Activated CD8-positive, alpha-beta memory T cell treated with anti-CD3 and anti-CD28 coated beads for 36 hours (primary cell): ENCODE measurements at regions not wholly inside any gene's neighbourhood (a gene's known extent, or its start where the extent isn't known, plus 50 kb on each side); places are given as distances from the start of the nearest gene placed in this dataset.
"Not testable (repeated sequence)": the region's sequence is repeated elsewhere in the genome, so short reads cannot be mapped to it uniquely, and the experiment has no call there.

Experiments
- CTCF ChIA-PET: fragments of 350-600 bp; sonication (Branson Sonifier 250); formaldehyde crosslinking; loops from one replicate; lab custom pipeline; 2021; ENCODE audit warnings: antibody characterized with exemption; lab: Charles Lee
- POLR2A ChIA-PET: fragments of 350-600 bp; sonication (Branson Sonifier 250); formaldehyde crosslinking; loops from one replicate; lab custom pipeline; 2021; ENCODE audit warnings: antibody characterized with exemption; lab: Charles Lee

- CTCF ChIA-PET: no interaction called here
- POLR2A ChIA-PET: no interaction called here
Measured at GRCh38 chr9:96158909-96159575, 142.9 kb downstream of the HSD17B3 start.

- CTCF ChIA-PET: no interaction called here
- POLR2A ChIA-PET: no interaction called here
Measured at GRCh38 chr9:96158147-96158546, 143.8 kb downstream of the HSD17B3 start.

GRCh38 chr9:96157675-96158074 lies 144.3 kb downstream of the HSD17B3 start:
- CTCF ChIA-PET: no interaction called here
- POLR2A ChIA-PET: no interaction called here

DNA sequence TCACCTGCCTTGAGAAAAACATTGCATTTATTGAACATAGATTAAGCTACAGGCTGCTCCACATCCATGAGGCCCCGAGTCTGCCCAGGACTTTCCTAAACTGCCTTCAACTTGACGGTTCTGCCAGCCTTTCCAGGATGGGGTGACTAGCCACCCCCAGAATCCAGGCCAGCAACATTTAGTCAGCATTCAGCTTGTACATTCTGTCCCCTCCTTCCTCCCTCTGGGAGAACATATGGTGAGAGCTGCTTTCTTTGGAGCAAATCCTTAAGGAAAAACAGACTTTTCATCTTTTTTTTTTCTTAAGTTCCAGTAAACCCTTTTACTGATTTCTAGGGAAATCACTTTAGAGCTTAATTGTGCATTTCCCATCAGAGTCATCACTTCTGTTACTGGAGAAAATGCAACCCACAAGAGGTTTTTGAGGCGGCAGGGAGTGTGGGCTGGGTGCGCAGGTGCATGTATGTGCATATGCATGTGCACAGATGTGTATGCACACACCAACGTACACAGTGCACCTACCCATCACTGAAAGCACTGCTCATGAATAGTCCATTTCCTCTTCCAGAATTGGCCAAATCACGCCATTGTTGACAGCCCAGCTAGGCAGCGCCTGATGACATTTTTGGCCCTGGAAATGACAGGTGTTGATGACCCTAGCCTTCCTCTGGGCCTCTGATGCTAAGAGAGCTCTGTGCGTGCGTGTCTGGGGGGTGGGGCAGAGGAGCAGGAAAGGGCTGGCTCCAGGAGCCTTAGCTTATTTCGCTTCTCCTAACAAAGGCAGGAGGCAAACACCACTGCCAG lies 145.6 kb downstream of the HSD17B3 start:
- POLR2A ChIA-PET: no interaction called here
- CTCF ChIA-PET: no interaction called here

DNA sequence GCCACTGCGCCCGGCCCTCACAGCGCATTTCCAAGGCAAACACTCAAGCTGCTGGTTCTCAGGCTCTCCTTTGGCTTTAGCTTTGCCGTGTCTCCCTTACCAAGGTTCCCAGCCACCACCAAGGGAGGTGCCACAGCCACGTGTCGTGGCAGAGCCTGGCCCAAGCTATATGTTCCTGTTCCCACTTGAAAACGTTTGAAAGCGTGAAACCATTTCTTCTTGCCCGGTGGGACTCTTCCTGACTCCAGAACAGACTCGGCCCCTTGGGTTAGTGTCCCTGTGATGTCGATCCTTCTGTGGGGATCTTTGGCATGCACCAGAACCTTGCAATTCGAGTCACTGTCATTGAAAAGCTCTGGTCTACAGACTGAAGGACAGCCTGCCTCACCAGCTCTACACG lies 147.9 kb downstream of the HSD17B3 start:
- ChIA-PET POLR2A (no interaction called here), CTCF (no interaction called here)

GRCh38 chr9:96152550-96152949 lies 149.4 kb downstream of the HSD17B3 start:
- ChIA-PET POLR2A (no interaction called here), CTCF (no interaction called here)

- ChIA-PET CTCF (no interaction called here), POLR2A (interaction anchor here (0.7 to 0.9 kb wide), 2 partner anchors 102 to 133 kb away, joined by 3 to 4 read pairs; no protein-coding TSS in a partner anchor)
Measured at GRCh38 chr9:96150324-96151227, 151.4 kb downstream of the HSD17B3 start.

DNA sequence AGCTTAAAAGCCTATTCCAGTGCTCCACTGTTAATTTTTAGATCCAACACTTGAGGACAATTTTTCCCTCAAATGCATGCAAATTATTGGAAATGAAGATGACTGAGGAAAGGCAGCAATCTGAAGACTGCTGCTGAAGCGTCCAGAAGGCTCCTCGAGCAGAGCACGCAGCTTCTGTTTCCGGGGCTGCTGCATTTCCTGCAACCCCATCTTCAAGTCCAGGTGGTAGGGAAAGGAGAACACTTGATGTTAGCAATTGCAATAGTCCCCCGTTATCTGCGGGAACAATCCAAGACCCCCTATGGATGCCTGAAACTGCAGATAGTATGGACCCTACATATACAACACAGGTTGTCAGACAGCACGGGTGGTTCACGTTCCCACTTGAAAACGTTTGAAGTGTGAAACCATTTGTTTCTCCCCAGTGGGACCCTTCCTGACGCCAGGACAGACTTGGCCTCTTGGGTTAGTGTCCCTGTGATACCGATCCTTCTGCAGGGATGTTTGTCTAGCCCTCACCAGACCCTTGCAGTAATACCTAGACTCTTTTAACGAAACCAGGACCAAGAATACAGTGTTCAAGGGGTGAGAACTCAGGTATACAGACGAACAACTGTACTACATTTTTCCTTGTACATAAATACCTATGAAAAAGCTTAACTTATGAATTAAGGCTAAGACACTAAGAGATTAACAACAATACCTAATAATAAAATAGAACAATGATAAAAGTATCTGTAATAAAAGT lies 152.3 kb downstream of the HSD17B3 start:
- CTCF ChIA-PET: no interaction called here
- POLR2A ChIA-PET: interaction anchor here (0.9 kb wide), 1 partner anchor 101 kb away, joined by 4 read pairs; no protein-coding TSS in a partner anchor

GRCh38 chr9:96148634-96149532 lies 153.1 kb downstream of the HSD17B3 start:
- CTCF ChIA-PET: no interaction called here
- POLR2A ChIA-PET: no interaction called here

- POLR2A ChIA-PET, CTCF ChIA-PET: not testable (repeated sequence)
Measured at GRCh38 chr9:96147029-96147428, 154.9 kb downstream of the HSD17B3 start.

- CTCF ChIA-PET: no interaction called here
- POLR2A ChIA-PET: no interaction called here
Measured at GRCh38 chr9:96141666-96142065, 160.3 kb downstream of the HSD17B3 start.

DNA sequence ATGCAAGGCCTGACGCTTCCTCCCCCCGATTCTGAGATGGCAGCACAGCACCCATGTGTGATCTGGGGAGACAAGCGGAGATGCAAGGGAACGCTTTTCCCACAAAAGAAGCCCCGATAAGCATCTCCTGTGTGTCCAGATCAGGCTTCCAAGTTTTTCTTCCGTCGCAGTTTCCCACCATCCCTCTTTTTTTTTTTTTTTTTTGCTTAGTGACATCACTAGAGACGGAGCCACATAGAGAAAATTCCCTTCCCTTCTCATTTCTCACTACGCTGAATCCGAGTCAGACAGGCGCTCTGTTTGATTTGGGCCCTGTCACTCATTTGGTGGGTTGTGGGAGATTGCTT lies 160.9 kb downstream of the HSD17B3 start:
- POLR2A ChIA-PET: no interaction called here
- CTCF ChIA-PET: no interaction called here

- ChIA-PET POLR2A (no interaction called here), CTCF (no interaction called here)
Measured at GRCh38 chr9:96140296-96141127, 161.5 kb downstream of the HSD17B3 start.

GRCh38 chr9:96139592-96140295 lies 162.2 kb downstream of the HSD17B3 start:
- ChIA-PET CTCF (no interaction called here), POLR2A (no interaction called here)

DNA sequence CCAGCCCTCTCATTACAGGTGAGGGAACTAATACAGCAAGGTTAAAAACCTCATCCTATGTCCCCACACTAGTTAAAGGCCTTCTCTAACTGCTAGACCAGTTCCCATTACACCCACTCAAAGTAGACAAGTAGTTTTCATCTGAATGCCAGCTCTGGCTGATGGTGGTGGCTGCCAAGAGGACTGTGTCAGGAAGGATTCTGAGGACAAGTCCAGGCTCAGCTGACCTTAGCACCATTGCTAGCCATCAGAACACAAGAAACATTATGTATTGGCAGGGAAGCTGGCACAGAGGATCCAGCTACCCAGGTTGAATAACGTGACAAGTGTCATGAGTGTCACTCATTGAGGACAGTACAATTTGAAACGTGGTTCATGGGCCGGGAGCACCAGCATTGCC lies 163.4 kb downstream of the HSD17B3 start:
- ChIA-PET CTCF (interaction anchor here (0.6 kb wide), 1 partner anchor 343 kb away, joined by 3 read pairs; no protein-coding TSS in a partner anchor), POLR2A (no interaction called here)

GRCh38 chr9:96137671-96138429 lies 164.1 kb downstream of the HSD17B3 start:
- ChIA-PET POLR2A (no interaction called here), CTCF (interaction anchor here (0.6 kb wide), 1 partner anchor 343 kb away, joined by 3 read pairs; no protein-coding TSS in a partner anchor)
